WI38 (cell line): ENCODE measurements at regions not wholly inside any gene's neighbourhood (a gene's known extent, or its start where the extent isn't known, plus 50 kb on each side); places are given as distances from the start of the nearest gene placed in this dataset.

Source experiments
- H3K4me3 ChIP-seq: 2 replicates; pipeline ENCODE4 v1.5.1; 2011; ENCODE audit warnings: low read depth, mild to moderate bottlenecking, control low read depth, low read length
- TF ChIP-seq, protein P1 (sequence below): IDR thresholded peaks from 2 replicates; pipeline ENCODE4 v1.5.1; 2012; ENCODE audit warnings: low read depth, mild to moderate bottlenecking, control low read depth, low read length

DNA sequence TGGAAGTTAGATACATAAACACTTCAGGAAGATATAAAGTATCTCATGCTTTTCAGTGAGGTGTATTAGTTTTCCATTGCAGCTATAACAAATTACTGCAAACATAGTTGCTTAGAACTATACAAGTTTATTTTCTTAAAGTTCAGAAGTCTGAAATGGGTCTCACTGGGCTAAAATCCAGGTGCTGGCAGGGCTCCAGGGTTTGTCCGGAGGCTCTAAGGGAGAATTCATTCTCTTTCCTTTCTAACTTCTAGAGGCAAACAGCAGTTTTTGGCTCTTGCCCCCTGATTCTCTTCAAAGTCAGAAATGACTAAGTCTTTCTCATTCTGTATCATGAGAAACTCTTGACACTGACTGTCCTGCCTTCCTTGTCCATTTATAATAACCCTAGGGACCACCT is 138.8 kb downstream of the AASDHPPT start:
- TF ChIP-seq, protein P1, sequence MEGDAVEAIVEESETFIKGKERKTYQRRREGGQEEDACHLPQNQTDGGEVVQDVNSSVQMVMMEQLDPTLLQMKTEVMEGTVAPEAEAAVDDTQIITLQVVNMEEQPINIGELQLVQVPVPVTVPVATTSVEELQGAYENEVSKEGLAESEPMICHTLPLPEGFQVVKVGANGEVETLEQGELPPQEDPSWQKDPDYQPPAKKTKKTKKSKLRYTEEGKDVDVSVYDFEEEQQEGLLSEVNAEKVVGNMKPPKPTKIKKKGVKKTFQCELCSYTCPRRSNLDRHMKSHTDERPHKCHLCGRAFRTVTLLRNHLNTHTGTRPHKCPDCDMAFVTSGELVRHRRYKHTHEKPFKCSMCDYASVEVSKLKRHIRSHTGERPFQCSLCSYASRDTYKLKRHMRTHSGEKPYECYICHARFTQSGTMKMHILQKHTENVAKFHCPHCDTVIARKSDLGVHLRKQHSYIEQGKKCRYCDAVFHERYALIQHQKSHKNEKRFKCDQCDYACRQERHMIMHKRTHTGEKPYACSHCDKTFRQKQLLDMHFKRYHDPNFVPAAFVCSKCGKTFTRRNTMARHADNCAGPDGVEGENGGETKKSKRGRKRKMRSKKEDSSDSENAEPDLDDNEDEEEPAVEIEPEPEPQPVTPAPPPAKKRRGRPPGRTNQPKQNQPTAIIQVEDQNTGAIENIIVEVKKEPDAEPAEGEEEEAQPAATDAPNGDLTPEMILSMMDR: no peak
- H3K4me3 ChIP-seq: no peak overlapping the region

DNA sequence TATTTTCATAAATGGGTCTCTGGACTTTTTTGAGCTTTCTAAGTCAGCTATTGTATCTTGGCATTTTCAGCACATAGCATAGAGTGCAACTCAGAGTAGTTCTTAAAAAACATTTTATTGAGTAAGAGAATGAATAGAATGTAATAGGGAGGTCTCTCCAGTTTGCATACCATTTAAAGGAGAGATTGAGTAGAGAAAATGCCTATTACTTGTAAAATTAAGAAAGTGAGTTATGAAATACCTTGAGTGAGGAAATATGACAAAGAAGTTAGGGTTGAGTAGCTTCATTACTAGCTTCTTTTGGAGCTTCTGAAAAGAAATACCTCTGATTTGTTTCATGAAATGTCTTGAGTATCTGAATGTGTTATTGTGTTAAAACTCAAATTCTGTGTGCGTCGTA is 140.0 kb downstream of the AASDHPPT start:
- H3K4me3 ChIP-seq: no peak overlapping the region
- TF ChIP-seq, protein P1: no peak

DNA sequence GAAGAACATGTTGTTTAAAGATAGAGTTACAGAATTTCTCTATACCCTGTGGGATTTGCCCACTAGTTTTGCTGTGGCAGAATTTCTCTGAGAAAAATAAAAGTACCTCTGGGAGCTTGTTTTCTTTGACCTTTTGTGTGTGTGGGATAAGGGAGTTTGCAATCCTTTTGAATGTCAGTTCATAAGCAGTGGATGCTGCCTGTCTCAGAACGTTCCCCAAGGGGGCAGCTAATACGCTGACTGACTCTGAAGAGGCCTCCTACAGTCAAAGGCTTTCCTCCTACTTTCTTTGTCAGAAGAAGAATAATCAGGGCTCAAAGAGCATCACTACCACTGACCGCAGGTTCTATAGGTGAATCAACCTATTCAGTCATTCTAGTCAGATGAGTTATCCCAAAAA is 140.6 kb downstream of the AASDHPPT start:
- TF ChIP-seq, protein P1: no peak
- no peak overlapping the region for H3K4me3 ChIP-seq

- TF ChIP-seq, protein P1: no peak
- no peak overlapping the region for H3K4me3 ChIP-seq
Measured at GRCh38 chr11:106222626-106223025, 145.2 kb downstream of the AASDHPPT start.

DNA sequence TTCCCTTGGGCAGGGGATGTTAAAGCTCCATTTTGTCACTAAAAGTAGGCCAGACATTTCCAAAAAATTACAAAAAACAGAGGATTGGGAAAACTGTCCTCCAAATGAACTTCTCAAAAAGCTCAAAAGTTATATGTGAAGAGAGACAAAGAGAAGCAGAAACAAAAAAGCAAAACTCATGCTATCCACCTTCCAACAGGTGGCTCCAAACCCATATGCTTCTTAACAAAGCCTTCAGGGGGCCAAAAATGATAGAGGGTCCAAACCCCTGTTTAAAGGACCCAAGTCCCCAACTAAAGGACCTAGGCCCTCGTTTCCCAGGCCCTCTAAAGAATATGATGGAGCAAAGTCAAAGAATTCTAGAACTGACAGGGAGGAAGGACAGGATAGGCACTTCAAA is 146.7 kb downstream of the AASDHPPT start:
- TF ChIP-seq, protein P1: no peak

GRCh38 chr11:106228996-106229395 is 151.5 kb downstream of the AASDHPPT start:
- no peak overlapping the region for H3K4me3 ChIP-seq
- TF ChIP-seq, protein P1: no peak

More for the DNA sequence above, 146.7 kb downstream of the AASDHPPT start:
- no peak overlapping the region for H3K4me3 ChIP-seq

- TF ChIP-seq, protein P1: no peak
- no peak overlapping the region for H3K4me3 ChIP-seq
Measured at GRCh38 chr11:106231591-106231990, 154.1 kb downstream of the AASDHPPT start.
